ENCODE measurements at regions not wholly inside any gene's neighbourhood (a gene's known extent, or its start where the extent isn't known, plus 50 kb on each side); places are given as distances from the start of the nearest gene placed in this dataset.

DNA sequence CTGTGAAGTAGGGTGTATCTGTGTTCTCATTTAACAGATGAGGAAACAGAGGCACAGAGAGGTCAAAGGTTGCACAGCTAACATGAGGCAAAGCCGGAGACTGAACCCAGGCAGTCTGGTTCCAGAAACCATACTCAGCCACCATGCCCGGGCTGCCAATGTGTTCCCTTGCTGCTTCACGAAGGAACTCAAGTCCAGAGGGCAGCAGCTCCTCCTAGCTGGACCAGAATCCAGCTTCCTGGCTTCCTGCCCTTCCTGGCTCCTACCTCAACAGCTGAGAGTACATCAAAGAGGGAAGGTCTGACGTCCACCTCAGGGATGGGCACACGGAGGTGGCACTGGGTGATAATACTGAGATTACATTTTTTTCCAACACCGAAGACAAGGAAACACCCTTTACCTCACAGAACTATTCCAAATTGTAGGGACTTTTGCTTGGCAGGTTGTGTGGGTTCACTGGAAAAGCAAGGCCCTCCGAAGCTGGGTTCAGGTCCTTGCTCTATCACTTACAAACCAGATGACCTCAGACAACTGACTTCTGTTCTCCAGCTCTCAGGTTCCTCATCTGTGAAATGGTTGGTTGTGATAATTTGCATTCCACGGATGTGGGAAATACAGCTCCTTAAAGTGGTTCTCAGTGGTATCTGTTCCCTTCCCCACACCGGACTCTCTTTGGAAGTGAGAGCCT lies 154.1 kb upstream of the ZMIZ1 start:
- peak; percentile 20 for TF ChIP-seq CTCF (IDR thresholded peaks at IDR 0.05; ENCODE audit: insufficient read depth, low read depth, low read length)
- no peak overlapping the region for H3K4me3 ChIP-seq (ENCODE audit: low read depth, low read length)
- DNase-seq (ENCODE audit: low read depth) = no peak

DNA sequence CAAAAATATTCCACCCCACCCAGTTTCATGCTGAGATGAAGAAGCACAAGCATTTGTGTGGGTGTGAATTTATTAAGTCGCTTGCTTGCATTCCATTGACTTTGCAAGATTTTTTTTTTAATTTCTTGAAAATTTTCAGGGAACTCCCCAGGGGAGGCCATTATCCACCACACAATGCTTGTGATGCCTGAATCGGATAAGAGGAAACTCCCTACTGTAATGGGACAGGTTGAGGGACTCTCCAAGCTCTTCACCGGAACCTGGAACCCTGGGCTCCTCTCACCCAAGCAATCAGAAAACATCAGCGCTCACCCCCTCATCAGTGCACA lies 153.6 kb upstream of the ZMIZ1 start:
- H3K4me3 ChIP-seq (ENCODE audit: low read depth, low read length) = no peak overlapping the region
- DNase-seq (ENCODE audit: low read depth) = no peak
- TF ChIP-seq CTCF (IDR thresholded peaks at IDR 0.05; ENCODE audit: insufficient read depth, low read depth, low read length) = no peak

- no peak for TF ChIP-seq CTCF (IDR thresholded peaks at IDR 0.05; ENCODE audit: insufficient read depth, low read depth, low read length)
- H3K4me3 ChIP-seq (ENCODE audit: low read depth, low read length) = no peak overlapping the region
- no peak for DNase-seq (ENCODE audit: low read depth)
These were observed 152.5 kb upstream of the ZMIZ1 start for GRCh38 chr10:78916227-78916626.

DNA sequence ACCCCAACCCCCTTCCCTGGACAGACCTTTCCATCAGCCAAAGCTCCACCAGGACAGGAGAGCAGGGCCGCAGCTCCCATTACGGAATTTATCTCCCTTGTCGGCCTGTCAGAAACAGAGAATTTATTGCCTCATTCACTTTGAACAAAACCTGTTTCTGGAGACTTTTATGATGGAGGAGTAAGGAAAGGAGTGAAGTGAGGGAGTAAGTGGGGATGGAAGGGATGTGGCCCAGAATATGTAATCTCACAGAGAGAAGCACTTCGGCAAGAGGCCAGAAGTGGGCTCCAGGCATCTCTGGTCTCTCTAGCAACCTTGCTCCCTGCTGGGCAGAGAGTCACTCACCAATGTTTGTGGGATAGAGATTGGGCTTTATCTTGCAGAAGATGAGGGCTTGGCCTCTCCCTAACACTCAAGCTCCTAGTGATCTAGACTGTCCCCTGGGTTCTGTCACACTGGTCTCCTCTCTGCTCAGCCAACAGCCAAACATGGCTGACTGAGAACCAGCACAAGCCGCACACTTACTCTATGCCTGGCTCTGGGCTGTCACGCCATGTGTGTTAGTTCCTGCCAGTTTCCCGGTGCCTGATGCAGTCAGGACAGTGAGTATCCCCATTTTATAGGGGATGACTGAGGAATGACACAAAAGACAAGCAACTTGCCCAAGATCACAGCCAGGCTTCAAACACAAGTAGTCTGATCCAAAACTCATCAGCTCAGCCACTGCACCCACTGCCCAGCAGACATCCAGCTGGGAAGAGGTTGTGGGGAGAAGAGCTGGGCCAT lies 149.4 kb upstream of the ZMIZ1 start:
- TF ChIP-seq CTCF (IDR thresholded peaks at IDR 0.05; ENCODE audit: insufficient read depth, low read depth, low read length) = no peak
- DNase-seq (ENCODE audit: low read depth) = no peak
- no peak overlapping the region for H3K4me3 ChIP-seq (ENCODE audit: low read depth, low read length)

DNA sequence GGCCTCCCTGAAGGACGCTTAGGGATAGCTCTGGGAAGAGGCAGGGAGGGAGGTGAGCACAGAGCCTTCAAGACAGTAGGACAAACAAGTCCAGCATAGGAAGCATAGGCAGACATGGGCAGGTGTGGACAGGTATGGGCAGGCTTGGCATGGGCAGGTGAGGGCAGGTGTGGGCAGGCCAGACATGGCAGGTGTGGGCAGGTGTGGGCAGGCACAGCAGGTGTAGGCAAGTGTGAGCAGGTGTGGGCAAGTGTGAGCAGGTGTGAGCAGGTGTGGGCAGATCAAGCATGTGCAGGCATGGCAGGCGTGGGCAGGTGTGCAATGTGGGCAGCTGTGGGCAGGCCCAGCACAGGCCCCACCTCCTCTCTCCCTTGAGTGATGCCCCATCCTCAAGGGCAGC lies 148.8 kb upstream of the ZMIZ1 start:
- no peak for TF ChIP-seq CTCF (IDR thresholded peaks at IDR 0.05; ENCODE audit: insufficient read depth, low read depth, low read length)
- no peak for DNase-seq (ENCODE audit: low read depth)
- H3K4me3 ChIP-seq (ENCODE audit: low read depth, low read length) = no peak overlapping the region

DNA sequence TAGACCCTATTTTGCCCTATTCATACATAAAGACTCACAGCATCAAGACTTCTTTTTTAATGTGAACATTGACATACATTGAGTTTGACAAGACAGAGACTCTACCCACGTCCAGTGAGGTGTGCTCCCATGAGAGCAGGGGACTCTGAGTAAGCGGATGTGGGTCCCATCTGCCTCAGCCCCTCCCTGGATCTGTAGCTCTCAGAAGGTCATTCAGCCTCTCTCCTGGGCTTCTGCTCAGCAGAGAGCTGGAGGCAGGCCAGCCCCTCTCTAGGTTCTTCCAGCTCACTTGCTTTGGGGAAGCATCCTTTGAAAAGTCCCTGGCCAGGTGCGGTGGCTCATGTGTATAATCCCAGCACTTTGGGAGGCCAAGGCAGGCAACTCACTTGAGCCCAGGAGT lies 146.9 kb upstream of the ZMIZ1 start:
- DNase-seq (ENCODE audit: low read depth) = no peak
- TF ChIP-seq CTCF (IDR thresholded peaks at IDR 0.05; ENCODE audit: insufficient read depth, low read depth, low read length) = no peak
- H3K4me3 ChIP-seq (ENCODE audit: low read depth, low read length) = no peak overlapping the region

Measured in fibroblast of villous mesenchyme (primary cell).